Activated T-cell treated with anti-CD3 and anti-CD28 coated beads, Interleukin-2, amount 50 U/mL, for 24 hours (primary cell): ENCODE measurements at regions not wholly inside any gene's neighbourhood (a gene's known extent, or its start where the extent isn't known, plus 50 kb on each side); places are given as distances from the start of the nearest gene placed in this dataset.
A peak's percentile ranks its signal among the peaks of the same experiment; 100 is the strongest.

Source experiments
- DNase-seq: peaks from one replicate; pipeline ENCODE4 v3.0.0-alpha.2; 2020
- H3K27ac Mint-ChIP-seq: 2 replicates; pipeline ENCODE4 v1.8.0; 2020; ENCODE audit warnings: mild to moderate bottlenecking, mixed read lengths
- H3K27me3 Mint-ChIP-seq: 2 replicates; pipeline ENCODE4 v1.8.0; 2020; ENCODE audit warnings: mixed read lengths
- H3K36me3 Mint-ChIP-seq: 2 replicates; pipeline ENCODE4 v1.8.0; 2020; ENCODE audit warnings: low read depth, mixed read lengths
- H3K4me1 Mint-ChIP-seq: 2 replicates; pipeline ENCODE4 v1.8.0; 2020; ENCODE audit warnings: low read depth, mixed read lengths
- H3K4me3 Mint-ChIP-seq: 2 replicates; pipeline ENCODE4 v1.8.0; 2020; ENCODE audit warnings: mild to moderate bottlenecking, moderate library complexity, mixed read lengths
- H3K9me3 Mint-ChIP-seq: 2 replicates; pipeline ENCODE4 v1.8.0; 2020; ENCODE audit warnings: mixed read lengths

- peaks cover 35% of the 10 kb centered on the region for H3K4me1 Mint-ChIP-seq
- DNase-seq = no peak
- H3K36me3 Mint-ChIP-seq = no peaks in the 10 kb centered on the region
- no peak overlapping the region for H3K4me3 Mint-ChIP-seq
- H3K27me3 Mint-ChIP-seq = peaks cover 4% of the 10 kb centered on the region
- no peaks in the 10 kb centered on the region for H3K9me3 Mint-ChIP-seq
- H3K27ac Mint-ChIP-seq = peak overlapping the region; percentile 68
Measured at GRCh38 chr6:139764498-139764986, 390.1 kb upstream of the CITED2 start.

GRCh38 chr6:139763468-139764210, 389.2 kb upstream of the CITED2 start:
- no peaks in the 10 kb centered on the region for H3K9me3 Mint-ChIP-seq
- peaks cover 4% of the 10 kb centered on the region for H3K27me3 Mint-ChIP-seq
- no peak overlapping the region for H3K4me3 Mint-ChIP-seq
- H3K27ac Mint-ChIP-seq = peak overlapping the region; percentile 16
- peaks cover 35% of the 10 kb centered on the region for H3K4me1 Mint-ChIP-seq
- DNase-seq = no peak
- no peaks in the 10 kb centered on the region for H3K36me3 Mint-ChIP-seq

- Mint-ChIP-seq H3K9me3 (no peaks in the 10 kb centered on the region), H3K27ac (no peak overlapping the region), H3K27me3 (peaks cover 4% of the 10 kb centered on the region), H3K4me3 (no peak overlapping the region), H3K4me1 (peaks cover 35% of the 10 kb centered on the region), H3K36me3 (no peaks in the 10 kb centered on the region)
- no peak for DNase-seq
Measured at GRCh38 chr6:139762587-139763031, 388.2 kb upstream of the CITED2 start.

- no peak overlapping the region for H3K27ac Mint-ChIP-seq
- DNase-seq = no peak
- H3K4me1 Mint-ChIP-seq = peaks cover 17% of the 10 kb centered on the region
- H3K27me3 Mint-ChIP-seq = peaks cover 4% of the 10 kb centered on the region
- H3K36me3 Mint-ChIP-seq = no peaks in the 10 kb centered on the region
- no peaks in the 10 kb centered on the region for H3K9me3 Mint-ChIP-seq
- H3K4me3 Mint-ChIP-seq = no peak overlapping the region
Measured at GRCh38 chr6:139760128-139760527, 385.7 kb upstream of the CITED2 start.

GRCh38 chr6:139759086-139759485, 384.6 kb upstream of the CITED2 start:
- no peak overlapping the region for H3K27ac Mint-ChIP-seq
- peaks cover 4% of the 10 kb centered on the region for H3K27me3 Mint-ChIP-seq
- H3K4me3 Mint-ChIP-seq = no peak overlapping the region
- H3K36me3 Mint-ChIP-seq = no peaks in the 10 kb centered on the region
- H3K9me3 Mint-ChIP-seq = no peaks in the 10 kb centered on the region
- H3K4me1 Mint-ChIP-seq = peaks cover 7% of the 10 kb centered on the region
- no peak for DNase-seq

GRCh38 chr6:139758209-139758611, 383.8 kb upstream of the CITED2 start:
- Mint-ChIP-seq H3K9me3 (no peaks in the 10 kb centered on the region), H3K4me1 (peaks cover 4% of the 10 kb centered on the region), H3K27me3 (peaks cover 4% of the 10 kb centered on the region), H3K36me3 (no peaks in the 10 kb centered on the region), H3K27ac (no peak overlapping the region), H3K4me3 (no peak overlapping the region)
- no peak for DNase-seq

- Mint-ChIP-seq H3K4me3 (no peak overlapping the region), H3K9me3 (no peaks in the 10 kb centered on the region), H3K27ac (no peak overlapping the region), H3K27me3 (peaks cover 4% of the 10 kb centered on the region), H3K36me3 (no peaks in the 10 kb centered on the region), H3K4me1 (peaks cover under 1% of the 10 kb centered on the region)
- no peak for DNase-seq
Measured at GRCh38 chr6:139757784-139758183, 383.3 kb upstream of the CITED2 start.

GRCh38 chr6:139756381-139756780, 381.9 kb upstream of the CITED2 start:
- no peaks in the 10 kb centered on the region for H3K4me1 Mint-ChIP-seq
- DNase-seq = no peak
- H3K27ac Mint-ChIP-seq = no peak overlapping the region
- H3K36me3 Mint-ChIP-seq = no peaks in the 10 kb centered on the region
- no peak overlapping the region for H3K4me3 Mint-ChIP-seq
- peaks cover 4% of the 10 kb centered on the region for H3K27me3 Mint-ChIP-seq
- H3K9me3 Mint-ChIP-seq = no peaks in the 10 kb centered on the region

- H3K4me3 Mint-ChIP-seq = no peak overlapping the region
- no peak overlapping the region for H3K27ac Mint-ChIP-seq
- DNase-seq = no peak
- peaks cover 4% of the 10 kb centered on the region for H3K27me3 Mint-ChIP-seq
- H3K9me3 Mint-ChIP-seq = no peaks in the 10 kb centered on the region
- no peaks in the 10 kb centered on the region for H3K4me1 Mint-ChIP-seq
- no peaks in the 10 kb centered on the region for H3K36me3 Mint-ChIP-seq
Measured at GRCh38 chr6:139754898-139755775, 380.7 kb upstream of the CITED2 start.

GRCh38 chr6:139753198-139753861, 378.9 kb upstream of the CITED2 start:
- no peaks in the 10 kb centered on the region for H3K27me3 Mint-ChIP-seq
- no peak for DNase-seq

GRCh38 chr6:139752086-139752485, 377.6 kb upstream of the CITED2 start:
- Mint-ChIP-seq H3K4me3 (no peak overlapping the region), H3K27me3 (no peaks in the 10 kb centered on the region), H3K27ac (no peak overlapping the region), H3K4me1 (no peaks in the 10 kb centered on the region), H3K9me3 (no peaks in the 10 kb centered on the region), H3K36me3 (no peaks in the 10 kb centered on the region)
- DNase-seq = no peak

More at GRCh38 chr6:139753198-139753861, 378.9 kb upstream of the CITED2 start:
- no peaks in the 10 kb centered on the region for H3K9me3 Mint-ChIP-seq
- H3K36me3 Mint-ChIP-seq = no peaks in the 10 kb centered on the region
- H3K4me3 Mint-ChIP-seq = no peak overlapping the region
- H3K4me1 Mint-ChIP-seq = no peaks in the 10 kb centered on the region
- H3K27ac Mint-ChIP-seq = no peak overlapping the region

GRCh38 chr6:139751179-139751578, 376.7 kb upstream of the CITED2 start:
- no peaks in the 10 kb centered on the region for H3K9me3 Mint-ChIP-seq
- H3K27me3 Mint-ChIP-seq = no peaks in the 10 kb centered on the region
- DNase-seq = no peak
- no peak overlapping the region for H3K4me3 Mint-ChIP-seq
- H3K4me1 Mint-ChIP-seq = no peaks in the 10 kb centered on the region
- H3K27ac Mint-ChIP-seq = no peak overlapping the region
- no peaks in the 10 kb centered on the region for H3K36me3 Mint-ChIP-seq

GRCh38 chr6:139748353-139749146, 374.1 kb upstream of the CITED2 start:
- Mint-ChIP-seq H3K4me3 (no peak overlapping the region), H3K9me3 (no peaks in the 10 kb centered on the region), H3K36me3 (no peaks in the 10 kb centered on the region), H3K27ac (no peak overlapping the region), H3K27me3 (no peaks in the 10 kb centered on the region), H3K4me1 (no peaks in the 10 kb centered on the region)
- DNase-seq = no peak

GRCh38 chr6:139747154-139747553, 372.7 kb upstream of the CITED2 start:
- no peak overlapping the region for H3K27ac Mint-ChIP-seq

More at GRCh38 chr6:139747154-139747553, 372.7 kb upstream of the CITED2 start:
- DNase-seq = no peak
- no peaks in the 10 kb centered on the region for H3K36me3 Mint-ChIP-seq
- H3K4me3 Mint-ChIP-seq = no peak overlapping the region
- no peaks in the 10 kb centered on the region for H3K4me1 Mint-ChIP-seq
- H3K9me3 Mint-ChIP-seq = no peaks in the 10 kb centered on the region
- no peaks in the 10 kb centered on the region for H3K27me3 Mint-ChIP-seq
